HL-60 (cell line): ENCODE measurements at regions not wholly inside any gene's neighbourhood (a gene's known extent, or its start where the extent isn't known, plus 50 kb on each side); places are given as distances from the start of the nearest gene placed in this dataset.

Experiments
- DNase-seq, 2 experiments: peaks; one replicate each; pipeline ENCODE4 v3.0.0-alpha.2; 2010 to 2020; ENCODE audit warnings: low read depth in 1 of 2, low spot score in 1 of 2
- H3K27ac ChIP-seq: fragments of 250-450 bp; sonication (Bioruptor Pico); replicated peaks from 2 replicates; pipeline ENCODE4 v1.5.1; 2020; ENCODE audit warnings: mild to moderate bottlenecking, moderate library complexity
- H3K27me3 ChIP-seq: fragments of 250-450 bp; sonication (Bioruptor Pico); 2 replicates; pipeline ENCODE4 v1.5.1; 2021; ENCODE audit warnings: mild to moderate bottlenecking, moderate library complexity; ENCODE audit not compliant: insufficient read depth, poor library complexity, severe bottlenecking
- H3K4me3 ChIP-seq: replicated peaks from 2 replicates; pipeline ENCODE4 v1.5.1; 2011; ENCODE audit warnings: mild to moderate bottlenecking, control low read depth, low read length; ENCODE audit not compliant: insufficient read depth
- GABPA ChIP-seq: IDR thresholded peaks from 2 replicates; pipeline ENCODE4 v1.6.1; 2012; ENCODE audit warnings: low read depth
- POLR2AphosphoS5 ChIP-seq: IDR thresholded peaks from 2 replicates; pipeline ENCODE4 v1.6.1; 2012; ENCODE audit warnings: low read depth
- SPI1 ChIP-seq: IDR thresholded peaks from 2 replicates; pipeline ENCODE4 v1.6.1; 2012; ENCODE audit warnings: low read depth, mild to moderate bottlenecking, borderline replicate concordance
- TF ChIP-seq, protein P1 (sequence below): IDR thresholded peaks from 2 replicates; pipeline ENCODE4 v1.6.1; 2012; ENCODE audit warnings: low read depth; ENCODE audit not compliant: insufficient replicate concordance
- TF ChIP-seq, protein P2 (sequence below): IDR thresholded peaks from one replicate; pipeline ENCODE4 v1.5.1; 2011; ENCODE audit warnings: low read length, control low read depth, inconsistent platforms; ENCODE audit not compliant: insufficient read depth

DNA sequence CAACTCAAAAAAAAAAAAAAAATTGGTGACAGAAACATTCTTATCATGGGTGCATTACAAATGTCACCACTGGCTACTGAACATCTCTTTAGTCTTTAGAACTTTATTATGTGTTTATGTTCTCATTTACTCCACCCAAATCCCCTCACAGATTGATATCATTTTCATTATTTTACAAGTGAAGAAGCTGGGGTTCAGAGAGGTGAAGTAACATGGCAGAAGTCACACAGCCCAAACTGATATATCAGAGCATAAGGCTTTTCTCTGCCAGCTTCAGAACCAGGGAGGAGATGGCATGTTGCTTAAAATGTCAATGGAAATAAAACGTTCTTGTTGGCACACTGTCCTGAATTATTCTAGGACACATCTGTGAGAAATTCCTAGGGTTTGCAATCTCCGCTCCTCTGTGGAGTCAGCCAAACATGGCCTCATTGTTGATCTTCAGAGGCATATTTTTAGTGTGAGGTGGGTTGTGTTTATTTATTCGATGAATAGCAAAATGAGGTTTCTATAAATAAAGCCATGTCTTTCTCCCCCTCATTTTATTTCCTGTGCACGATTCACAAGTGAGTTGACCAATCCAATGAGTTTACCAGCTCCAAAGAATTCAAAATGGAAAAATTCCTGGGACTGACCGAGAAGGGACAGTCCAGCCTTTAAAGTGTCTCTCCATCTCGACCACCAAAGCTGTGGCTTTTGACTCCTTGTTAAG, 72.9 kb upstream of the ANO1 start:
- no peak overlapping the region for H3K27ac ChIP-seq
- no peak for DNase-seq
- TF ChIP-seq, protein P1, sequence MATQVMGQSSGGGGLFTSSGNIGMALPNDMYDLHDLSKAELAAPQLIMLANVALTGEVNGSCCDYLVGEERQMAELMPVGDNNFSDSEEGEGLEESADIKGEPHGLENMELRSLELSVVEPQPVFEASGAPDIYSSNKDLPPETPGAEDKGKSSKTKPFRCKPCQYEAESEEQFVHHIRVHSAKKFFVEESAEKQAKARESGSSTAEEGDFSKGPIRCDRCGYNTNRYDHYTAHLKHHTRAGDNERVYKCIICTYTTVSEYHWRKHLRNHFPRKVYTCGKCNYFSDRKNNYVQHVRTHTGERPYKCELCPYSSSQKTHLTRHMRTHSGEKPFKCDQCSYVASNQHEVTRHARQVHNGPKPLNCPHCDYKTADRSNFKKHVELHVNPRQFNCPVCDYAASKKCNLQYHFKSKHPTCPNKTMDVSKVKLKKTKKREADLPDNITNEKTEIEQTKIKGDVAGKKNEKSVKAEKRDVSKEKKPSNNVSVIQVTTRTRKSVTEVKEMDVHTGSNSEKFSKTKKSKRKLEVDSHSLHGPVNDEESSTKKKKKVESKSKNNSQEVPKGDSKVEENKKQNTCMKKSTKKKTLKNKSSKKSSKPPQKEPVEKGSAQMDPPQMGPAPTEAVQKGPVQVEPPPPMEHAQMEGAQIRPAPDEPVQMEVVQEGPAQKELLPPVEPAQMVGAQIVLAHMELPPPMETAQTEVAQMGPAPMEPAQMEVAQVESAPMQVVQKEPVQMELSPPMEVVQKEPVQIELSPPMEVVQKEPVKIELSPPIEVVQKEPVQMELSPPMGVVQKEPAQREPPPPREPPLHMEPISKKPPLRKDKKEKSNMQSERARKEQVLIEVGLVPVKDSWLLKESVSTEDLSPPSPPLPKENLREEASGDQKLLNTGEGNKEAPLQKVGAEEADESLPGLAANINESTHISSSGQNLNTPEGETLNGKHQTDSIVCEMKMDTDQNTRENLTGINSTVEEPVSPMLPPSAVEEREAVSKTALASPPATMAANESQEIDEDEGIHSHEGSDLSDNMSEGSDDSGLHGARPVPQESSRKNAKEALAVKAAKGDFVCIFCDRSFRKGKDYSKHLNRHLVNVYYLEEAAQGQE = no peak
- TF ChIP-seq, protein P2, sequence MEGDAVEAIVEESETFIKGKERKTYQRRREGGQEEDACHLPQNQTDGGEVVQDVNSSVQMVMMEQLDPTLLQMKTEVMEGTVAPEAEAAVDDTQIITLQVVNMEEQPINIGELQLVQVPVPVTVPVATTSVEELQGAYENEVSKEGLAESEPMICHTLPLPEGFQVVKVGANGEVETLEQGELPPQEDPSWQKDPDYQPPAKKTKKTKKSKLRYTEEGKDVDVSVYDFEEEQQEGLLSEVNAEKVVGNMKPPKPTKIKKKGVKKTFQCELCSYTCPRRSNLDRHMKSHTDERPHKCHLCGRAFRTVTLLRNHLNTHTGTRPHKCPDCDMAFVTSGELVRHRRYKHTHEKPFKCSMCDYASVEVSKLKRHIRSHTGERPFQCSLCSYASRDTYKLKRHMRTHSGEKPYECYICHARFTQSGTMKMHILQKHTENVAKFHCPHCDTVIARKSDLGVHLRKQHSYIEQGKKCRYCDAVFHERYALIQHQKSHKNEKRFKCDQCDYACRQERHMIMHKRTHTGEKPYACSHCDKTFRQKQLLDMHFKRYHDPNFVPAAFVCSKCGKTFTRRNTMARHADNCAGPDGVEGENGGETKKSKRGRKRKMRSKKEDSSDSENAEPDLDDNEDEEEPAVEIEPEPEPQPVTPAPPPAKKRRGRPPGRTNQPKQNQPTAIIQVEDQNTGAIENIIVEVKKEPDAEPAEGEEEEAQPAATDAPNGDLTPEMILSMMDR = no peak
- TF ChIP-seq SPI1 (no peak), POLR2AphosphoS5 (no peak), GABPA (no peak)
- no peaks in the 10 kb centered on the region for H3K27me3 ChIP-seq
- no peak overlapping the region for H3K4me3 ChIP-seq

DNA sequence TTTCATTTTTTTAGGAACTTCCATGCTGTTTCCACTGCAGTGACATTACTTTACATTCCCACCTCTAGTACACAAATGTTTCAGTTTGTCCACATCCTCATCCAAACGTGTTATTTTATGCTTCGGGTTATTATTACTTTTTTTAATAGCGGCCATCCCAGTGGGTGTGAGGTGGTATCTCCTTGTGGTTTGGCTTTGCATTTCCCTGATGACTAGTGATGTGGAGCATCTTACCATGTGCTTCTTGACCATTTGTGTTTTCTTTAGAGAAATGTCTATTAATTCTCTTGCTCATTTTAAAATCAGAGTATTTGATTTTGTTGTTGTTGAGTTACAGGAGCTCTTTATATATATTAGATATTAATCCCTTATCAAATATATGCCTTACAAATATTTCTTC, 70.3 kb upstream of the ANO1 start:
- H3K4me3 ChIP-seq = no peak overlapping the region
- TF ChIP-seq SPI1 (no peak), GABPA (no peak), POLR2AphosphoS5 (no peak)
- TF ChIP-seq, protein P2 = no peak
- TF ChIP-seq, protein P1 = no peak
- DNase-seq = no peak
- no peaks in the 10 kb centered on the region for H3K27me3 ChIP-seq
- no peak overlapping the region for H3K27ac ChIP-seq

DNA sequence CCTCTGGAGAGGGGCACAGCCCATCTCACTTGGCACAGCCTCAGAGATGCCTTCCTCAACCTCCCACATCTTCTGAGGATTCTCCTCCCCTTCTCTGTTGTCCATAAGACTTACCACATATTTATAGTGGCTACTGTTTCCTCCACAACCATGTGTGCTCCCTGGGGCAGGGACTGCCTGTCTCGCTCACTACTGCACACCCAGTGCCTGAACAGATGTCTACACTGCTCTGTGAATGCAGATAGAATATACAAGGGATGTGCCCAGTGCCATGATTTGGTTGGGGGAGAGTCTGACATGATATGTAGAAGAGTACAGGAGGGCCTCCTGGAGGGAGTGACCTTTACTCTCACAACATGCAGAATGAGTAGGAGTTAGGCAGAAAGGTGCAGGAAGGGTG, 67.3 kb upstream of the ANO1 start:
- TF ChIP-seq POLR2AphosphoS5 (no peak), GABPA (no peak), SPI1 (no peak)
- TF ChIP-seq, protein P1 = no peak
- TF ChIP-seq, protein P2 = no peak
- Histone ChIP-seq H3K27me3 (no peaks in the 10 kb centered on the region), H3K27ac (no peak overlapping the region), H3K4me3 (no peak overlapping the region)
- no peak for DNase-seq
